LNCAP (cell line): ENCODE measurements at regions not wholly inside any gene's neighbourhood (a gene's known extent, or its start where the extent isn't known, plus 50 kb on each side); places are given as distances from the start of the nearest gene placed in this dataset.

ENCODE experiments used
- TF ChIP-seq, protein P1 (sequence below): fragments of 450-650 bp; IDR thresholded peaks from 2 replicates; pipeline ENCODE4 v1.5.1; 2017; ENCODE audit warnings: mild to moderate bottlenecking

DNA sequence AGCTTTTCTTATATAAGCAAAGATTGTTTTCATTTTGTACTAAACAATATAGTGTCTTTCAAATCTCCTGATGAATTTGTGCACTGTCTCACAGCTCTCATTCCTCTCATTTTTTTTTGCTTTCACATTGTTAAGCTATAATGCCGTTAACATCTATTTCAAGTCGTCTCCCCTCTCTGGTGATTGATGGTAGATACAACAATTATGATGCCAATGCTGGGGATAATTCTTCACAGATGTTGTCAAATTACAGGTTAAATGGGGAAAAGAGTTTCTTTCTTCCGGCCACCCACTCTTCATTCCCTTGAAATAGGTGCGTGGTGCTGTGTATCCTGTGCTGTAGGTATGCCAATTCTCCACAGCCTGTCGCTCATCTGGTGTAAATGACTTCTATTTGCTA lies 1053.7 kb upstream of the ZEB2 start:
- TF ChIP-seq, protein P1, sequence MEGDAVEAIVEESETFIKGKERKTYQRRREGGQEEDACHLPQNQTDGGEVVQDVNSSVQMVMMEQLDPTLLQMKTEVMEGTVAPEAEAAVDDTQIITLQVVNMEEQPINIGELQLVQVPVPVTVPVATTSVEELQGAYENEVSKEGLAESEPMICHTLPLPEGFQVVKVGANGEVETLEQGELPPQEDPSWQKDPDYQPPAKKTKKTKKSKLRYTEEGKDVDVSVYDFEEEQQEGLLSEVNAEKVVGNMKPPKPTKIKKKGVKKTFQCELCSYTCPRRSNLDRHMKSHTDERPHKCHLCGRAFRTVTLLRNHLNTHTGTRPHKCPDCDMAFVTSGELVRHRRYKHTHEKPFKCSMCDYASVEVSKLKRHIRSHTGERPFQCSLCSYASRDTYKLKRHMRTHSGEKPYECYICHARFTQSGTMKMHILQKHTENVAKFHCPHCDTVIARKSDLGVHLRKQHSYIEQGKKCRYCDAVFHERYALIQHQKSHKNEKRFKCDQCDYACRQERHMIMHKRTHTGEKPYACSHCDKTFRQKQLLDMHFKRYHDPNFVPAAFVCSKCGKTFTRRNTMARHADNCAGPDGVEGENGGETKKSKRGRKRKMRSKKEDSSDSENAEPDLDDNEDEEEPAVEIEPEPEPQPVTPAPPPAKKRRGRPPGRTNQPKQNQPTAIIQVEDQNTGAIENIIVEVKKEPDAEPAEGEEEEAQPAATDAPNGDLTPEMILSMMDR = no peak

DNA sequence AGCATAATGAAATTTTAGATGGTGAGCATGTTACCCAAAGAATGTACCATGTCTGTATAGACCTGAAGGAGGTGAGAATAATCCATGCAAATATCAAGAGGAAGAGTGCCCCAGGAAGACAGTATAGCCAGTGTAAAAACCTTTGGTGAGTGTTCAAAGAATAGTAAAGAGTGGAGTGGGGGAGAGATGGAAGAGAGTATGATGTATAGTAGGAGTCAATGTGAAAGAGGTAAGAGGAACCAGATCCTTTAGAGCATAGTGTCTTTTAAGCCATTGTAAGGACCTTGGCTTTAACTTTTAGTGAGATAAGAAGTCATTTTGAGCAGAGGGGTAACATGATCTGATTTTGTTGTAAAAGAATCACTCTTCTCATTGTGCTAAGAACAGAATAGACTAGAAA lies 1052.3 kb upstream of the ZEB2 start:
- TF ChIP-seq, protein P1 = no peak

DNA sequence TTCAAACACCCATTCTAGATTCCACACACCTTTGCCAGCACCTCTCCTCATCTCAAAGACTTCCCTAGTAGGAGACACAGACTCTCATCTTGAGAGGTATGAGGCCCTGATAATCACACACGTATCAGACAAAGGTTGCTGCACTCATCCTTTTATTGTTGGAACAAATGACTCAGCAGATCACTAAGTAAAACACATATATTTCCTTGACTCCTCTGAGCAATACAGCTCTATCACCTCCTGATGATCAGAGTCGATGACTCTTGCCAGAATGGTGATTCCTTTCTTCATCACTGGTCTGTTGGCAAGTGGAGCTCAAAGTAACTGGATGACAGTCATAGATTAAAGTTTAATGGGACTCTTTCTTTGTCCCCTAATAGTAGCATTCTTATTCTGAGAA lies 1049.2 kb upstream of the ZEB2 start:
- TF ChIP-seq, protein P1 = no peak

DNA sequence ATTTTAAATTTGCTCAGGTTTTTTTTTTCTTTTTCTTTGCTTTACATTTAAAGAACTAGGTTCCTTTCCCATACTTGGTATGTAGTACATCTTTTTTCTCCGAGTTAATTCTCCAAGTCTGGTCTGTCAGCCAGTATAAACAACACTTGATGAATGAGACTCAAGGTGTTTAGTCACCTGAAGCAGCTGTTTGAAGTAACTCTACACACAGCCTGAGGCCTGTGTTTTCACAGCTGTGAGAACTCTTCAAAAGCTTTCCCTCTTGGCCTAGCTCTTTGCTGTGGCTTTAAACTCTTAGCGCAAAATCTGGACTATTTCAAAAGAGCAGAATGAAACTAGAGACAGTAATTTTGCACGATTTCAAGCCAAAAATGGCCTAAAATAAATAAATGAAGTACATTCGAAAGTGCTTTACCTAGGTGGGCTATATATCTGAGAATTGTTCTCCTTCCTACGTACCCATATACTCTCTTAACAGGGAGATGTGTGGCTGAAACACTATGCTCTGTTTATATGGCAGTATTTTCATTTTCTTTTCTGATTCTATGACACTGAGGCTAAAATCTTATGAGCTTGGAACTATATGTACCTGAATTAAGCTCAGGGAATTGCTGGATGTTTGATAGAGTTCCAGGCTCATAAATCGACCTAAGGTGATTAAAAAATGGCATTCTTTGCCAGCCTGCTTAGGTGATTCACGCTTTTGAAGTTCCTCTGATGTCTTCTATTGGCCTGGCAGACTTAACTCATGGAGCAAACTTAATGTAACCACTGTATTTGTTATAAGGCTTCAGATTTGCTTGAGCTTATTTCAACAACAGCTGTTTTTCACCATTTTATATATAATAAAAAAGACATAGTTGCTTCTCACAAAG lies 1044.1 kb upstream of the ZEB2 start:
- TF ChIP-seq, protein P1 = no peak

DNA sequence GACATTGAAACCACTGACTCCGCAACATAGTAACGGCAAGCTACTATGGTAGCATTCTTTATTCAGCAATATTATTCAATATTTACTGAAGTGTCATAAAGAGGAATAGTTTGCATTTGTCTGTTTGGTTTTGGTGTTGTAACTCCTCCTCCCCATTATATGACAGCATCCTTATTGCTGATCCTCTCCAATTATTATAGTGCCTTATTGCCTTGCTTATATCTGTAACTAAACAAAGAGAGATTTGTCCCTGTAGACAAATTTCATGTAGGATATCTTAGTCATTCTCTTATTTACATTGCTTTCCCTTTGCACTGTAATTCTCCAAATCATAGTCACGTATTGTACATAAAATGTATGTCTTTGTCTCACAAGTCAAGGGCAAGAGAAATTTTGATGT lies 1041.2 kb upstream of the ZEB2 start:
- TF ChIP-seq, protein P1 = no peak

DNA sequence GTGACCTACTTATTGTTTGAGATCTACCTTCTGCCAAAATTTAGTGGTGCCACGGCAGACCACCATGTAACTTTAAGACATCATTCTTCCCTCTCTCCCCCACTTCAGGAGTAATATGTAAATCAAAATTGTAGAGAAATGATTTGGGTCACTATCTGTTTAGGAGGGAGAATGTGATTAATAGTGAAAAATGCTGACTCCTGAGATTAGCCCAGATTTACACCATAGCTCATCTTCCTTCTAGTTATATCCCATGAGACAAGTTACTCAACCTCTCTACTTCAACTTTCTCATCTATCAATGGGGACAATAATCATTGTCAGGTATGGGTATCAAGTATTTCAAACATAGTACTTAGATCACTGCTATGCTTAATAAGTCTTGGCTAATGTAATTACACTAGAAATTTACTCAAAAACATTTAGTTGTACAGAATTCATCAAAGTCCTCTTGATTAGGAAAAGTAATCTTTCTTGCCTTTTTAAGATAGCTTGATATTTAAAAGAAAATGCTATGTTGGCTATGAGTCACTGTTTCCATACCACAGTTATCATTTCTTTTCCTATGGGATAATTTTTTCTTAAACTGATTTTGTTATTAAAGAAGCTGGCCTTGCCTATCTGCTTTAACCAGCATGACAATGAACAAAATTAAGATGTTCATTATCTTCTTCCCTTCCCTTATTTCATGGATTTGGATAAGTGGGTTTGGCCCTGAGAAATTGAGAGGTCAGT lies 1038.9 kb upstream of the ZEB2 start:
- TF ChIP-seq, protein P1 = no peak

DNA sequence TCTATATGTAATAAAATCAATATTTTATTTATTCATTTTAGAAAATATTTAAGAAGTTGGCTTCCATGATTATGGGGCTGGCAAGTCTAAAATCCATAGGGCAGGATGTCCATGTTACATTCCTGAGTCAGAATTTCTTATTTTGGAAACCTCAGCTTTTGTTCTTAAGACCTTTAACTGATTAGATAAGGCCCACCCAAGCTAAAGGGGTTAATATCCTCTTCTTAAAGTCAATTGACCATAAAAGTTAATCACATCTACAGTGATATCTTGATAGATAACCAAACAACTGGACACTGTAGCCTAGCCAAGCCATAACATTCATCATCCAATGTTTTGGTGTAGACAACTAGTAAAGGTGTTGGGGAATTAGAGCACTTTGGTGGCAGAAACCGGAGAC lies 1035.4 kb upstream of the ZEB2 start:
- TF ChIP-seq, protein P1 = no peak
